ENCODE measurements at regions not wholly inside any gene's neighbourhood (a gene's known extent, or its start where the extent isn't known, plus 50 kb on each side); places are given as distances from the start of the nearest gene placed in this dataset.

DNA sequence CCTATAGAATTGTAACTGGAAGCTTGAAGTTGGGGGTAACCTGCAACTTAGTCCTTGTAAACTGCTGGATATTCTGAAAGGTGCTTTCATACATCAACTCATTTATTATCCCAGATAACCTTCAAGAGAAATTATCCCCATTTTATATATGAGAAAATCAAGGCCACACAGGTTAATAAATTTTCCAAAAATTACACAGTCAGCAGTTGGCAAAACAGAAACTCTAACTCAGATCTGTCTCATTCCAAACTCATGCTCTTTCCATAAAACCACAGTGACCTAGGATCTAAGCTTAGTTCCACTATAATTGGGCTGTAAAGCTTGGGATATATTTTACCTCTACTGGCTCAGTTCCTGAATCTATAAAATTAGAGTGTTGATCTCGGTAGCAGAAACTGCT is 167.6 kb upstream of the DDX18 start:
- TF ChIP-seq POLR2A (IDR thresholded peaks at IDR 0.05), result no peak
- TF ChIP-seq CTCF (IDR thresholded peaks at IDR 0.05), result no peak
- no peak for TF ChIP-seq POLR2AphosphoS5 (IDR thresholded peaks at IDR 0.05)
